Mammary epithelial cell (primary cell): ENCODE measurements at regions not wholly inside any gene's neighbourhood (a gene's known extent, or its start where the extent isn't known, plus 50 kb on each side); places are given as distances from the start of the nearest gene placed in this dataset.

ENCODE experiments used
- EZH2 ChIP-seq: IDR thresholded peaks from 2 replicates; pipeline ENCODE4 v1.6.1; 2012; ENCODE audit warnings: low read length, inconsistent platforms, borderline replicate concordance
- TF ChIP-seq, protein P1 (sequence below), 2 donors: IDR thresholded peaks in 1 of 2; conservative IDR thresholded peaks in 1 of 2; 2 replicates each; pipeline ENCODE4 v1.5.1; 2011 to 2012; ENCODE audit warnings: inconsistent platforms in 2 of 2, low read length in 2 of 2, mild to moderate bottlenecking in 2 of 2, control low read depth in 1 of 2, low read depth in 1 of 2; ENCODE audit not compliant: insufficient read depth in 1 of 2; ENCODE audit errors: extremely low read depth in 1 of 2

GRCh38 chr2:138071720-138072719 lies 107.7 kb downstream of the HNMT start:
- TF ChIP-seq, protein P1, sequence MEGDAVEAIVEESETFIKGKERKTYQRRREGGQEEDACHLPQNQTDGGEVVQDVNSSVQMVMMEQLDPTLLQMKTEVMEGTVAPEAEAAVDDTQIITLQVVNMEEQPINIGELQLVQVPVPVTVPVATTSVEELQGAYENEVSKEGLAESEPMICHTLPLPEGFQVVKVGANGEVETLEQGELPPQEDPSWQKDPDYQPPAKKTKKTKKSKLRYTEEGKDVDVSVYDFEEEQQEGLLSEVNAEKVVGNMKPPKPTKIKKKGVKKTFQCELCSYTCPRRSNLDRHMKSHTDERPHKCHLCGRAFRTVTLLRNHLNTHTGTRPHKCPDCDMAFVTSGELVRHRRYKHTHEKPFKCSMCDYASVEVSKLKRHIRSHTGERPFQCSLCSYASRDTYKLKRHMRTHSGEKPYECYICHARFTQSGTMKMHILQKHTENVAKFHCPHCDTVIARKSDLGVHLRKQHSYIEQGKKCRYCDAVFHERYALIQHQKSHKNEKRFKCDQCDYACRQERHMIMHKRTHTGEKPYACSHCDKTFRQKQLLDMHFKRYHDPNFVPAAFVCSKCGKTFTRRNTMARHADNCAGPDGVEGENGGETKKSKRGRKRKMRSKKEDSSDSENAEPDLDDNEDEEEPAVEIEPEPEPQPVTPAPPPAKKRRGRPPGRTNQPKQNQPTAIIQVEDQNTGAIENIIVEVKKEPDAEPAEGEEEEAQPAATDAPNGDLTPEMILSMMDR (conservative IDR thresholded peaks at IDR 0.05 in 1 of 2, IDR thresholded peaks at IDR 0.05 in 1 of 2; ENCODE audit: extremely low read depth in 1 of 2, insufficient read depth in 1 of 2, low read depth in 1 of 2, low read length in 2 of 2): no peak
- TF ChIP-seq EZH2: no peak
